GM12878 (cell line): ENCODE measurements at regions not wholly inside any gene's neighbourhood (a gene's known extent, or its start where the extent isn't known, plus 50 kb on each side); places are given as distances from the start of the nearest gene placed in this dataset. TPM values are rescaled to one million over a fixed set of nuclear protein-coding genes. Genes with fewer than 3 reads are reported as not detected.

Experiments used
- ATAC-seq: fragments of 200-7000 bp; cut with Tn5 transposase; 3 replicates; pipeline ENCODE4 v1.9.1; 2020; ENCODE audit warnings: mild to moderate bottlenecking, moderate library complexity
- BruUV-seq: library from RNA; stranded (reverse); fragments of 400-500 nt; replicated peaks from 2 replicates; lab custom pipeline; 2021; lab: Mats Ljungman, UMichigan
- CTCF ChIA-PET: fragments of 300-600 bp; sonication (Branson Sonifier 250); formaldehyde crosslinking; extraction: SDS; loops from one replicate; lab custom pipeline; 2021; ENCODE audit warnings: inconsistent platforms; lab: Yijun Ruan, JAX
- POLR2A ChIA-PET: fragments of 350-600 bp; formaldehyde crosslinking; extraction: SDS; loops from one replicate; lab custom pipeline; 2021; ENCODE audit warnings: inconsistent platforms; lab: Charles Lee
- RAD21 ChIA-PET: fragments of 300-600 bp; sonication (Branson Sonifier 250); formaldehyde crosslinking; loops from one replicate; lab custom pipeline; 2023; ENCODE audit warnings: antibody characterized with exemption; ENCODE audit not compliant: unreplicated experiment; lab: Charles Lee
- SMC1A ChIA-PET: fragments of 300-600 bp; sonication (Branson Sonifier 250); formaldehyde crosslinking; loops from one replicate; lab custom pipeline; 2023; ENCODE audit not compliant: unreplicated experiment, uncharacterized antibody; lab: Charles Lee
- DNase-seq: peaks from one replicate; pipeline ENCODE4 v3.0.0-alpha.2; 2011; ENCODE audit warnings: low read depth, low spot score
- FAIRE-seq: peaks from 3 replicates; lab custom pipeline; 2011; peaks lifted over from hg19 to GRCh38; lab: Jason Lieb, UNC
- H2AFZ ChIP-seq: 2 replicates; pipeline ENCODE4 v1.6.0; 2011; ENCODE audit warnings: low read depth, low read length, control low read depth; ENCODE audit not compliant: control insufficient read depth
- H3K27ac ChIP-seq: 2 replicates; pipeline ENCODE4 v1.5.1; 2011; ENCODE audit warnings: control low read depth; ENCODE audit not compliant: control insufficient read depth, insufficient read depth
- H3K27me3 ChIP-seq, 2 experiments: replicated peaks in 1 of 2; 2 replicates each; pipeline versions ENCODE4 v1.6.0 to v1.6.1; 2011; ENCODE audit warnings: low read length in 1 of 2; ENCODE audit not compliant: control insufficient read depth in 2 of 2, insufficient read depth in 2 of 2
- H3K36me3 ChIP-seq, 2 experiments: 2 replicates each; pipeline ENCODE4 v1.5.1; 2011; ENCODE audit warnings: low read length in 1 of 2; ENCODE audit not compliant: control insufficient read depth in 2 of 2, insufficient read depth in 2 of 2
- H3K4me1 ChIP-seq: 2 replicates; pipeline ENCODE4 v1.6.1; 2011; ENCODE audit warnings: mild to moderate bottlenecking, low read length, moderate library complexity, mixed read lengths; ENCODE audit not compliant: control insufficient read depth, insufficient read depth
- H3K4me2 ChIP-seq: 2 replicates; pipeline ENCODE4 v1.6.0; 2011; ENCODE audit warnings: control low read depth; ENCODE audit not compliant: control insufficient read depth, insufficient read depth
- H3K4me3 ChIP-seq: fragments of 200-600 bp; sonication (generic); 2 replicates; pipeline ENCODE4 v1.5.1; 2016
- H3K79me2 ChIP-seq: 2 replicates; pipeline ENCODE4 v1.6.0; 2011; ENCODE audit warnings: low read length; ENCODE audit not compliant: control insufficient read depth, insufficient read depth
- H3K9ac ChIP-seq: 2 replicates; pipeline ENCODE4 v1.8.0; 2011; ENCODE audit warnings: low read length, control low read depth, mixed read lengths; ENCODE audit not compliant: control insufficient read depth, insufficient read depth
- H3K9me3 ChIP-seq: replicated peaks from 3 replicates; pipeline ENCODE4 v1.5.1; 2011; ENCODE audit warnings: mild to moderate bottlenecking, low read length; ENCODE audit not compliant: control insufficient read depth, insufficient read depth
- H4K20me1 ChIP-seq: 2 replicates; pipeline ENCODE4 v1.6.0; 2011; ENCODE audit not compliant: control insufficient read depth, insufficient read depth
- BMI1 ChIP-seq: fragments of 450-650 bp; IDR thresholded peaks from 2 replicates; pipeline ENCODE4 v1.6.1; 2016; ENCODE audit warnings: mild to moderate bottlenecking, moderate library complexity, borderline replicate concordance
- NFXL1 ChIP-seq: fragments of 450-650 bp; IDR thresholded peaks from 2 replicates; pipeline ENCODE4 v1.6.1; 2017; ENCODE audit warnings: antibody characterized with exemption, mild to moderate bottlenecking, borderline replicate concordance
- NR2F1 ChIP-seq: fragments of 450-650 bp; conservative IDR thresholded peaks from 2 replicates; pipeline ENCODE4 v1.6.1; 2017; ENCODE audit warnings: mild to moderate bottlenecking
- WGBS: methylation state at CpG from one replicate; pipeline ENCODE4 v1.1.6; 2016; ENCODE audit warnings: low lambda C conversion rate; ENCODE audit not compliant: insufficient replicate concordance, insufficient coverage; ENCODE audit errors: missing lambda C conversion rate; 5-methylcytosine and 5-hydroxymethylcytosine counted together
- in situ Hi-C: fragments of 300-500 bp; cut with MboI; formaldehyde crosslinking; loops from 9 replicates; pipeline ENCODE4 v1.14.3; 2018; ENCODE audit warnings: mixed read lengths
- intact Hi-C: fragments of 100-400 bp; cut with micrococcal nuclease; formaldehyde crosslinking; loops from one replicate; pipeline ENCODE4 v1.14.2; 2022; ENCODE audit not compliant: unreplicated experiment
- microRNA-seq: library from miRNA; unstranded; fragments of <30 nt; microRNA quantifications from one replicate; pipeline ENCODE4, GENCODE V29; 2018
- small RNA-seq: library from RNA; depleted of rRNA; stranded (forward); fragments of <200 nt; gene quantifications from one replicate; pipeline ENCODE3, GENCODE V24; 2014
- TF ChIP-seq, protein P1 (sequence below), 3 experiments: IDR thresholded peaks in 2 of 3; conservative IDR thresholded peaks in 1 of 3; 2 replicates each; pipeline ENCODE4 v1.5.1; 2011; ENCODE audit warnings: low read depth in 3 of 3, low read length in 3 of 3, mild to moderate bottlenecking in 3 of 3, control low read depth in 2 of 3, moderate library complexity in 2 of 3, inconsistent platforms in 1 of 3, mixed read lengths in 1 of 3; ENCODE audit not compliant: control insufficient read depth in 2 of 3, insufficient read depth in 1 of 3; ENCODE audit errors: extremely low read depth in 1 of 3

DNA sequence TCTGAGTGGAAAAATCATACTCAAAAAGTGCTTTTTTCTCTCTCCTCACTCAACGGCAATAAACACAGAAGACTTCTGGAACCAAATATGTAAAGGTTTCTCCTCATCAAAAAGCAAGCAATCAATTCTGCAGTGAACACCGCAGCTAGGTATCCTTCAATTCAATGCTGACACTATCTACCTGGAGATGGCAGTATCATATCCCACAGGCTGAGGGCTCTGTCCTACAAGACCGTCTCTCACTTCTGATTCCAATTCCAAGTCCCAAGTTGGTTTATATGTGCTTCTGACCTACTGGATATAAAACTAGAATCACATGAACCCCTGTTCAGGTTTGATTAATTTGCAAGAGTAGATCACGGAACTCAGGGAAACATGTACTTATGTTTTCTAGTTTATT is 59.7 kb upstream of the LUZP2 start:
- intact Hi-C loops, result no loop called here
- no peak overlapping the region for H3K9ac ChIP-seq
- no peaks in the 10 kb centered on the region for H3K4me1 ChIP-seq
- H3K27me3 ChIP-seq, result no peaks in the 10 kb centered on the region
- in situ Hi-C loops, result no loop called here
- no peaks in the 10 kb centered on the region for H4K20me1 ChIP-seq
- ChIA-PET SMC1A (no interaction called here), RAD21 (no interaction called here), CTCF (no interaction called here)
- 5% methylated on average over 4 of the region's 4 CpGs for WGBS
- ATAC-seq, result no peak
- H3K4me3 ChIP-seq, result no peak overlapping the region
- no peak for DNase-seq
- H2AFZ ChIP-seq, result no peak overlapping the region
- H3K9me3 ChIP-seq, result no peaks in the 10 kb centered on the region
- H3K4me2 ChIP-seq, result no peak overlapping the region
- no peak for TF ChIP-seq NR2F1
- TF ChIP-seq, protein P1, sequence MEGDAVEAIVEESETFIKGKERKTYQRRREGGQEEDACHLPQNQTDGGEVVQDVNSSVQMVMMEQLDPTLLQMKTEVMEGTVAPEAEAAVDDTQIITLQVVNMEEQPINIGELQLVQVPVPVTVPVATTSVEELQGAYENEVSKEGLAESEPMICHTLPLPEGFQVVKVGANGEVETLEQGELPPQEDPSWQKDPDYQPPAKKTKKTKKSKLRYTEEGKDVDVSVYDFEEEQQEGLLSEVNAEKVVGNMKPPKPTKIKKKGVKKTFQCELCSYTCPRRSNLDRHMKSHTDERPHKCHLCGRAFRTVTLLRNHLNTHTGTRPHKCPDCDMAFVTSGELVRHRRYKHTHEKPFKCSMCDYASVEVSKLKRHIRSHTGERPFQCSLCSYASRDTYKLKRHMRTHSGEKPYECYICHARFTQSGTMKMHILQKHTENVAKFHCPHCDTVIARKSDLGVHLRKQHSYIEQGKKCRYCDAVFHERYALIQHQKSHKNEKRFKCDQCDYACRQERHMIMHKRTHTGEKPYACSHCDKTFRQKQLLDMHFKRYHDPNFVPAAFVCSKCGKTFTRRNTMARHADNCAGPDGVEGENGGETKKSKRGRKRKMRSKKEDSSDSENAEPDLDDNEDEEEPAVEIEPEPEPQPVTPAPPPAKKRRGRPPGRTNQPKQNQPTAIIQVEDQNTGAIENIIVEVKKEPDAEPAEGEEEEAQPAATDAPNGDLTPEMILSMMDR (IDR thresholded peaks at IDR 0.05 in 2 of 3, conservative IDR thresholded peaks at IDR 0.05 in 1 of 3; ENCODE audit: control insufficient read depth in 2 of 3, extremely low read depth in 1 of 3, insufficient read depth in 1 of 3, low read depth in 3 of 3, low read length in 3 of 3), result no peak
- TF ChIP-seq BMI1, result no peak
- no peak for TF ChIP-seq NFXL1
- TF ChIP-seq, all 136 proteins: peak for 0
- BruUV-seq, result no TSS peak
- no peaks in the 10 kb centered on the region for H3K36me3 ChIP-seq
- POLR2A ChIA-PET, result no interaction called here
- no peak overlapping the region for H3K27ac ChIP-seq
- no peaks in the 10 kb centered on the region for H3K79me2 ChIP-seq
- no peak for FAIRE-seq

Small RNA genes in the stretch of these regions (microRNA-seq; reads per million reads assigned to microRNA genes)
- gene MIR8054, result not detected

Small RNA genes in the stretch of these regions (small RNA-seq; reads per million reads assigned to genes)
- not detected for gene AC100767.1
- not detected for gene MIR8054
- gene RNU6-783P, result not detected
